Duodenal mucosa (tissue), 2 donors: ENCODE measurements at regions not wholly inside any gene's neighbourhood (a gene's known extent, or its start where the extent isn't known, plus 50 kb on each side); places are given as distances from the start of the nearest gene placed in this dataset.
"Not testable (repeated sequence)": the region's sequence is repeated elsewhere in the genome, so short reads cannot be mapped to it uniquely, and the experiment has no call there.

Experiments
- H3K27ac ChIP-seq: one replicate; pipeline ENCODE4 v1.7.0; 2013; ENCODE audit warnings: low read depth, low read length
- H3K27me3 ChIP-seq, 2 donors: one replicate each; pipeline ENCODE4 v1.7.0; 2013; ENCODE audit warnings: low read length in 2 of 2, control low read depth in 1 of 2; ENCODE audit not compliant: insufficient read depth in 2 of 2, control insufficient read depth in 1 of 2
- H3K36me3 ChIP-seq, 2 donors: one replicate each; pipeline ENCODE4 v1.7.0; 2013; ENCODE audit warnings: low read length in 2 of 2, control low read depth in 1 of 2; ENCODE audit not compliant: insufficient read depth in 2 of 2, control insufficient read depth in 1 of 2
- H3K4me1 ChIP-seq, 2 donors: one replicate each; pipeline ENCODE4 v1.7.0; 2013; ENCODE audit warnings: low read length in 2 of 2, control low read depth in 1 of 2; ENCODE audit not compliant: insufficient read depth in 2 of 2, control insufficient read depth in 1 of 2
- H3K4me3 ChIP-seq, 2 donors: one replicate each; pipeline ENCODE4 v1.7.0; 2013; ENCODE audit warnings: low read length in 2 of 2, low read depth in 1 of 2
- H3K9ac ChIP-seq, 2 donors: one replicate each; pipeline ENCODE4 v1.7.0; 2013; ENCODE audit warnings: low read length in 2 of 2, low read depth in 1 of 2
- H3K9me3 ChIP-seq, 2 donors: one replicate each; pipeline ENCODE4 v1.7.0; 2013; ENCODE audit warnings: low read length in 2 of 2, control low read depth in 1 of 2; ENCODE audit not compliant: control insufficient read depth in 1 of 2

DNA sequence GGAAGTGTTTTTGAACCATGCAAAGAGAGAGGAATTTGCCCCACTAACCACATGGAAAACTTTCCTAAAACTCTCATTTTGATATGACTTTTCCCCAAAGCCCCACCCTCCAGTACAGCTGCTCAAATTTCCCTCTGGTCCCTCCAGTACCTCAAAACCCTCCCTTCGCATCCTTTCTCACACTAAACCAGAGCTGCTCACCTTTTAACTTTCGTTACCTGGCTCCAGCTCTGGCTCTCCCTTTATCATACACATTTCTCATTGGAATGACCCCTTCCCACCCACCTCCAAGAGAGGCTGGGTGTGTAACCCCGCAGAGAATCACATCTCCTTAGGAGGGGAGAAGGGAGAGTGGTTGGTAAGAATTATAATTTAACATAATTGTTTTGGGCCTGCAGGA, 86.8 kb upstream of the NDUFV2 start:
- Histone ChIP-seq H3K36me3 (no peaks in the 10 kb centered on the region), H3K4me3 (no peak overlapping the region), H3K9ac (no peak overlapping the region), H3K27ac (no peak overlapping the region), H3K9me3 (peaks cover 0 to 2% of the 10 kb centered on the region in 2 donors), H3K4me1 (peaks cover 8 to 12% of the 10 kb centered on the region in 2 donors), H3K27me3 (no peaks in the 10 kb centered on the region)

DNA sequence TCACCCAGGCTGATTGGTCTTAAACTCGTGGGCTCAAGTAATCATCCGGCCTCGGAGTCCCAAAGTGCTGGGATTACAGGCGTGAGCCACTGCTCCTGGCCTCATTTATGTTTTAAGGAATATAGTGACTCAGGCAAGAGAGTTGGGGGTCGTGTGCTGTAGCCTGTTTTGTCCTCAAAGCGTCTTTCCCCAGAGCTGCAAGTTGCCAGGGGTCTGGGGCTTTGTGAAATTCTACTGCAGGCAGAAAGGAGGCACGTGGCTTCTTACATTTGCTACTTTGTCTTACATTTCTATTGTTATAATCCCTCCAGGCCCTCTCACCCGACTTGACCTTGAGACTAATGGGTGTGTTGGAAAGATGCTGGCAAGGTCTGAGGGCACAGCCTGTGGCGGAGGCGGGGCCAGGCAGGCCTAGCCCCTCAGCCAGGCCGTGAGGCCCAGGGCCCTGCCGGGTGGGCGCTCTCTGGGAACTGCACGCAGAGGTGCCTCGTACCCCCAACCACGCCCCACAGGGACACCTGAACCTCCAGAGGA, 85.8 kb upstream of the NDUFV2 start:
- no peaks in the 10 kb centered on the region for H3K27me3 ChIP-seq
- H3K9me3 ChIP-seq, result peaks cover 0 to 2% of the 10 kb centered on the region in 2 donors
- peaks cover 8 to 12% of the 10 kb centered on the region in 2 donors for H3K4me1 ChIP-seq
- H3K36me3 ChIP-seq, result no peaks in the 10 kb centered on the region
- no peak overlapping the region for H3K27ac ChIP-seq
- peak overlapping the region; percentile 51 to 59 for H3K4me3 ChIP-seq
- no peak overlapping the region for H3K9ac ChIP-seq

DNA sequence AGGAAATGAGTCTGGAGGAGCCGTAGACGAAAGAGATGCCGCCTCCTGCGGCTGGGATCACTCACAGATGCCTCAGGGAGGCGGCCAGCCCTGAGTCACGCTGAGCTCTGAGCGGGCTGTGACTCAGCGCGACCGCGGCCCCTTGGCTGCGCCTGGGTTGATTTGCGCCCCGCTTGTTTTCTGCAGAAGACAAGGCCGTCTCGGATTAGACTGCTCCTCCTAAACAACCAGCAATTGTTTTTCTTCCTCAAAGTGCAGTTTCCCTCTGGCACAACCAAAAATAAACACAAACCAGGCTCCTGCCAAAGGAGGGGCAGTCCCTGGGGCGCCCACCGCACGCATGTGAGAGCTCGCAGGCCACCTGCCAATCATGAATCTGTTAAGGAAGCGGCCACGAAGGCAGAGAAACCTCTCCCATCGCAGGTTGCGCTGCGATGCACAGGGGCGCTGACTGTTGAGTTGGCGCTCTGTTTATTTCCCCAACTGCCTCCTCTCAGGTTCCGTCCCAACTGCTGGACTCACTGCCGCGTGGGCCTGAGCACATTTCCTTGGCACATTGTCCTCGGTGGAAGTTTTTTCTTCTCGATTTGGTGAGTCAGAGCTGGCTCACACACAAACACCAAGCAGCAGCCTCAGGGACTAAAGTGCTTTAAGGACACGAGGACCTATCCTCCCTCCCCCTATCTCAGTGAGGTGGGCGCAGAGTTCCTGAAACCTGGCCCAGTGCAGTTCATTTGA, 85.2 kb upstream of the NDUFV2 start:
- H3K36me3 ChIP-seq, result no peaks in the 10 kb centered on the region
- peaks cover 0 to 2% of the 10 kb centered on the region in 2 donors for H3K9me3 ChIP-seq
- no peak overlapping the region for H3K27ac ChIP-seq
- peak overlapping the region; percentile 51 to 59 for H3K4me3 ChIP-seq
- no peak overlapping the region for H3K9ac ChIP-seq
- H3K27me3 ChIP-seq, result no peaks in the 10 kb centered on the region
- peaks cover 8 to 12% of the 10 kb centered on the region in 2 donors for H3K4me1 ChIP-seq

DNA sequence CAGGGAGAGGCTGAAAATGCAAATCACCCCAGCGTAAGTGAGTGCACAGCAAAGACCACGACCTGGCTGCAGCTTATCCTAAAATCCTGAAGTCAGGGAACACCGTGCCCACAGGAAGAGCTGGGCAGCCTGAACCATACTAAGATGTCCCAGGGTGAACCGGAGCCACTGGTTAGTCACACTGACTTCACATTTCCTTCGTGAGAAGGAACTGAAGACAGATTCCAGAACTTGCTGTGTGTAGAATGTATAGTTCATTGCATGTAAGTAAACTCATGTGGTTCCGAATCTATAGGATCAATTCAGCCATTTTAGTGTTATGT, 84.6 kb upstream of the NDUFV2 start:
- Histone ChIP-seq H3K4me3 (peak overlapping the region in 1 of 2 donors; percentile 59), H3K4me1 (peaks cover 8 to 12% of the 10 kb centered on the region in 2 donors), H3K27ac (no peak overlapping the region), H3K36me3 (no peaks in the 10 kb centered on the region), H3K27me3 (no peaks in the 10 kb centered on the region), H3K9ac (no peak overlapping the region), H3K9me3 (peaks cover 0 to 2% of the 10 kb centered on the region in 2 donors)

DNA sequence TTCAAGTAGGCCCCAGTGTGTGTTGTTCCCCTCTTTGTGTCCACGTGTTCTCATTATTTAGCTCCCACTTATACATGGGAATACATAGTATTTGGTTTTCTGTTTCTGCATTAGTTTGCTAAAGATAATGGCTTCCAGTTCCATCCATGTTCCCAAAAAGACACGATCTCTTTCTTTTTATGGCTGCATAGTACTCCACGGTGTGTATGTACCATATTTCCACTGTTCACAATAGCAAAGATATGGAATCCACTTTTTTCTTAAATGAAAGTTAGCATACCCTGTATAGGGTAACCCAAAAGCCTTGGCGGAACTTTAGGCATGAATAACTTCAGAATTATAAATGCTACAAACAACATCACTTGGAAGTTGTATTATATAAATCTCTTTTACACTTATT, 83.4 kb upstream of the NDUFV2 start:
- H3K9me3 ChIP-seq, result peaks cover 0 to 2% of the 10 kb centered on the region in 2 donors
- H3K4me1 ChIP-seq, result peaks cover 8 to 12% of the 10 kb centered on the region in 2 donors
- H3K9ac ChIP-seq, result no peak overlapping the region
- H3K36me3 ChIP-seq, result no peaks in the 10 kb centered on the region
- no peaks in the 10 kb centered on the region for H3K27me3 ChIP-seq
- H3K4me3 ChIP-seq, result no peak overlapping the region
- no peak overlapping the region for H3K27ac ChIP-seq

DNA sequence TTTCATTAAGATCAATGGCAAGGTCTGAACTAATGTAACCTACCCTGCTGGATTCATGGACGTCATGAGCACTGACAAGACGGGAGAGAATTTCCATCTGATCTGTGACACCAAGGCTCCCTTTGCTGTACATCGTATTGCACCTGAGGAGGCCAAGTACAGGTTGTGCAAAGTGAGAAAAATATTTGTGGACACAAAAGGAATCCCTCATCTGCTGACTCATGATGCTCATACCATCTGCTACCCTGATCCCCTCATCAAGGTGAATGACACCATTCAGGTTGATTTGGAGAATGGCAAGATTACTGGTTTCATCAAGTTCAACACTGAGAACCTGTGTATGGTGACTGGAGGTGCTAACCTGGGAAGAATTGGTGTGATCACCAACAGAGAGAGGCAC, 82.3 kb upstream of the NDUFV2 start:
- Histone ChIP-seq H3K27me3 (no peaks in the 10 kb centered on the region), H3K9me3 (peaks cover 0 to 2% of the 10 kb centered on the region in 2 donors), H3K4me3 (no peak overlapping the region), H3K4me1 (peaks cover 8 to 12% of the 10 kb centered on the region in 2 donors), H3K36me3 (no peaks in the 10 kb centered on the region), H3K9ac (no peak overlapping the region), H3K27ac (no peak overlapping the region)

DNA sequence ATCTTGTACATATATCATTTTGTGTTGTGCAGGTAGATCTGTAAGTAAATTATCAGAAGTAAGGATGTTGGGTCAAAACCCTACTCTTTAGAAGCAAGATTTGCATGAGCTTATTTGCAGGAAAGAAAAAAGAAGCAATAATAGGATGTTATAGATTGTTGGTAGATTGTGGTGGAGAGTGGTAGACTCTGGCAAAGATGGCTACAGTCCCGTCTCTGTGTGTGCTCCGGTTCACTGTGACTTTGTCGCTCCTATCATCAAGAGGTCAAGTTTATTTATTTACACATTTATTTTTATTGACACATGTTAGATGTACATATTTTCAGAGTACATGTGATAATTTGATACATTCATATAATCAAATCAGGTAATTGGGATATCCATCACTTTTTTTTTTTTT, 81.0 kb upstream of the NDUFV2 start:
- H3K27me3 ChIP-seq, result peaks cover 0 to 3% of the 10 kb centered on the region in 2 donors
- no peak overlapping the region for H3K27ac ChIP-seq
- no peak overlapping the region for H3K4me3 ChIP-seq
- H3K9me3 ChIP-seq, result peaks cover 0 to 2% of the 10 kb centered on the region in 2 donors
- no peak overlapping the region for H3K9ac ChIP-seq
- no peaks in the 10 kb centered on the region for H3K36me3 ChIP-seq
- H3K4me1 ChIP-seq, result peaks cover 8 to 12% of the 10 kb centered on the region in 2 donors

DNA sequence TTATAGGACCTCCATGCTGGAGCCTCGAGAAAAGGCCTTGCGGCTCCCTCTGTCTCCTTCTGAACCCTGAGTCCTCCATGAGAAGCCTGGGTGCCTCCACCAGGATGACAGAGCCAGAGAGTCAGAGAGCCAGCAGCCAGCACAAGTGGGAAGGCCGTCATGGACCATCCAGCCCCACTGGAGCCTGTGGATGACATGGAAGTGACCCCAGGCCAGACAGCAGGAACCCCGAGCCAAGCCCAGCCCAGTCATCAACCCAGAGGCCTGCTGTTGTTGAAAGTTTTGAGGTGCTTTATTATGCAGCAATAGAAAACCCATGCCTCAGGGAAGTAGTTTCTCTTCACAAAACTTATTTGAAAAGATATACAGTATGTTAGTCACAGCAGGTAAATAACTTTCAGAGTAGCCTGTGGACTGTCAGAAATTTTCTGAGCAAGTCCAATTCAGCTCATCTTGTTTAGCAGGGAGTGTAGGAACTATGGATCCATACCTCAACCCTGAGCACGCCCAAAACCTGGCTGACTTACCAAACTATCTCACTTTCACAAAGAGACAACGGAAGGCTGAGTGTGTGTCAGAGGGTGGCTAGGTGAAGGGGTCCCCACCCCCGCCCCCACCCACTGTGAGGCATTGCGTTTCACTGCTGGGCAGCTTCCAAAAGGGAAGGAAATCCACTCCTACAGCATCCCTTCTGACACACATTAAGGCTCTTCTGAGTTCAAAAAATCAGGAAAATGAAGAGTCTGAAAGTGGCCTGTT, 79.9 kb upstream of the NDUFV2 start:
- Histone ChIP-seq H3K9ac (no peak overlapping the region), H3K4me3 (no peak overlapping the region), H3K27ac (no peak overlapping the region), H3K36me3 (no peaks in the 10 kb centered on the region), H3K27me3 (peaks cover 0 to 3% of the 10 kb centered on the region in 2 donors), H3K4me1 (peaks cover 2 to 4% of the 10 kb centered on the region in 2 donors), H3K9me3 (peaks cover 0 to 2% of the 10 kb centered on the region in 2 donors)

DNA sequence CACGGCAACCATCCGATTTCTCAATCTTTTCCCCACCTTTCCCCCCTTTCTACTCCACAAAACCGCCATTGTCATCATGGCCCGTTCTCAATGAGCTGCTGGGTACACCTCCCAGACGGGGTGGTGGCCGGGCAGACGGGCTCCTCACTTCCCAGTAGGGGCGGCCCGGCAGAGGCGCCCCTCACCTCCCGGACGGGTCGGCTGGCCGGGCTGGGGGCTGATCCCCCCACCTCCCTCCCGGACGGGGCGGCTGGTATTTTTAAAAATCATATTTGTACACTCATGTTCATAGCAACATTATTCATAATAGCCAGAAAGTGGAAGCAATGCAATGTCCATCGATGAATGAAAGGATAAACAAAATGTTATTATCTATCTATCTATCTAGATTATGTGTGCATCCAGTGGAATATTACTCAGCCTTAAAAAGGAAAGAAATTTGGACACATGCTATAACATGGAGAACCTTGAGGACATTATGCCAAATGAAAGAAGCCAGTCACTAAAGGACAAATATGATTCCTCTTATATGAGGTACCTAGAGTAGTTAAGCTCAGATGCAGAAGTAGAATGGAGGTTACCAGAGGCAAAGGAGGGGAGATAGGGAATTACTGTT, 78.4 kb upstream of the NDUFV2 start:
- H3K4me3 ChIP-seq, H3K36me3 ChIP-seq: not testable (repeated sequence)

More for the DNA sequence above, 78.4 kb upstream of the NDUFV2 start:
- H3K27ac ChIP-seq, H3K4me1 ChIP-seq, H3K9me3 ChIP-seq, H3K9ac ChIP-seq, H3K27me3 ChIP-seq: not testable (repeated sequence)
